PFSK-1 (cell line): ENCODE measurements at regions not wholly inside any gene's neighbourhood (a gene's known extent, or its start where the extent isn't known, plus 50 kb on each side); places are given as distances from the start of the nearest gene placed in this dataset.

ENCODE experiments used
- POLR2AphosphoS5 ChIP-seq: IDR thresholded peaks from 2 replicates; pipeline ENCODE4 v1.6.1; 2012; ENCODE audit warnings: low read depth, mild to moderate bottlenecking, control low read depth, low read length, moderate library complexity
- SIN3A ChIP-seq: IDR thresholded peaks from 2 replicates; pipeline ENCODE4 v1.6.1; 2012; ENCODE audit warnings: mild to moderate bottlenecking, low read length, moderate library complexity, borderline replicate concordance; ENCODE audit not compliant: insufficient read depth
- TAF1 ChIP-seq: IDR thresholded peaks from 2 replicates; pipeline ENCODE4 v1.6.1; 2012; ENCODE audit warnings: low read length, control low read depth, borderline replicate concordance; ENCODE audit not compliant: insufficient read depth
- TF ChIP-seq, protein P1 (sequence below), 2 experiments: IDR thresholded peaks; 2 replicates each; pipeline versions ENCODE4 v1.6.1 to v1.8.0; 2011 to 2012; ENCODE audit warnings: low read depth in 2 of 2, low read length in 2 of 2, control low read depth in 1 of 2, inconsistent platforms in 1 of 2, mild to moderate bottlenecking in 1 of 2, moderate library complexity in 1 of 2; ENCODE audit not compliant: insufficient read depth in 1 of 2

GRCh38 chr3:182248349-182248880 lies 536.7 kb downstream of the SOX2 start:
- TF ChIP-seq, protein P1, sequence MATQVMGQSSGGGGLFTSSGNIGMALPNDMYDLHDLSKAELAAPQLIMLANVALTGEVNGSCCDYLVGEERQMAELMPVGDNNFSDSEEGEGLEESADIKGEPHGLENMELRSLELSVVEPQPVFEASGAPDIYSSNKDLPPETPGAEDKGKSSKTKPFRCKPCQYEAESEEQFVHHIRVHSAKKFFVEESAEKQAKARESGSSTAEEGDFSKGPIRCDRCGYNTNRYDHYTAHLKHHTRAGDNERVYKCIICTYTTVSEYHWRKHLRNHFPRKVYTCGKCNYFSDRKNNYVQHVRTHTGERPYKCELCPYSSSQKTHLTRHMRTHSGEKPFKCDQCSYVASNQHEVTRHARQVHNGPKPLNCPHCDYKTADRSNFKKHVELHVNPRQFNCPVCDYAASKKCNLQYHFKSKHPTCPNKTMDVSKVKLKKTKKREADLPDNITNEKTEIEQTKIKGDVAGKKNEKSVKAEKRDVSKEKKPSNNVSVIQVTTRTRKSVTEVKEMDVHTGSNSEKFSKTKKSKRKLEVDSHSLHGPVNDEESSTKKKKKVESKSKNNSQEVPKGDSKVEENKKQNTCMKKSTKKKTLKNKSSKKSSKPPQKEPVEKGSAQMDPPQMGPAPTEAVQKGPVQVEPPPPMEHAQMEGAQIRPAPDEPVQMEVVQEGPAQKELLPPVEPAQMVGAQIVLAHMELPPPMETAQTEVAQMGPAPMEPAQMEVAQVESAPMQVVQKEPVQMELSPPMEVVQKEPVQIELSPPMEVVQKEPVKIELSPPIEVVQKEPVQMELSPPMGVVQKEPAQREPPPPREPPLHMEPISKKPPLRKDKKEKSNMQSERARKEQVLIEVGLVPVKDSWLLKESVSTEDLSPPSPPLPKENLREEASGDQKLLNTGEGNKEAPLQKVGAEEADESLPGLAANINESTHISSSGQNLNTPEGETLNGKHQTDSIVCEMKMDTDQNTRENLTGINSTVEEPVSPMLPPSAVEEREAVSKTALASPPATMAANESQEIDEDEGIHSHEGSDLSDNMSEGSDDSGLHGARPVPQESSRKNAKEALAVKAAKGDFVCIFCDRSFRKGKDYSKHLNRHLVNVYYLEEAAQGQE (IDR thresholded peaks at IDR 0.05; ENCODE audit: insufficient read depth in 1 of 2, low read depth in 2 of 2, low read length in 2 of 2) = no peak
- TF ChIP-seq POLR2AphosphoS5 = no peak
- TF ChIP-seq TAF1 = no peak
- no peak for TF ChIP-seq SIN3A
